NCI-H2196 treated with DMSO at 0.1 percent for 48 hours (cell line): ENCODE measurements at regions not wholly inside any gene's neighbourhood (a gene's known extent, or its start where the extent isn't known, plus 50 kb on each side); places are given as distances from the start of the nearest gene placed in this dataset.

ENCODE experiments used
- DNase-seq: peaks from one replicate; lab custom pipeline; 2025; ENCODE audit not compliant: unreplicated experiment; lab: John Stamatoyannopoulos, UW

DNA sequence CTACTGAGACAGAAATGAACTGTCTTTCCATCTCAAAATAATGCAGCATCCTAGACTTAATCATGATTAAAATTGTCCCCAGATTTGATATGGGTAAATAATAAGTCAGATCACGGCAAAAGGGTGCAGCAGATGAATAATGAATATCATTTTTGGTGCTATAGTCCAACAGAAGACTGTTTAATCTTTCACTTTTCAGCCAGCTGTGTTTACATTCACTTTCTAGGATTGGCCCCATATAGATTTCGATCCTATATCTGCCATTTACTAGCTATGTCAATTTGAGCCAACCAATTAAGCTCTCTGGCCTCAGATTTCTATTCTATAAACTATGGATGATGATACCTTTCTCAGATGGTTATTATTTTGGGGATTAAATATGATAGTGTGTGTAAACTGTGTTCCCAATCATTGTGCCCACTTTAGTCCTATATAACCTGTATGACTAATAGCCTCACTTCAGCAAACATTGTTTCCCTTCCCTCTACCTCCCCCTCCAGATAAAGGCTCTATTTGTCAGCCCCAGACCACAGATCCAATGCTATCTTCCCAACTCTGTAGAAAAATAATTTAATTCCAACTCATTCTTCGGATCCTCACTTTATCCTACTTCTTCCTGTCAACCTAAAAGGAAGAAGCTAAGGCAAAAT lies 53.6 kb upstream of the NT5E start:
- no peak for DNase-seq

DNA sequence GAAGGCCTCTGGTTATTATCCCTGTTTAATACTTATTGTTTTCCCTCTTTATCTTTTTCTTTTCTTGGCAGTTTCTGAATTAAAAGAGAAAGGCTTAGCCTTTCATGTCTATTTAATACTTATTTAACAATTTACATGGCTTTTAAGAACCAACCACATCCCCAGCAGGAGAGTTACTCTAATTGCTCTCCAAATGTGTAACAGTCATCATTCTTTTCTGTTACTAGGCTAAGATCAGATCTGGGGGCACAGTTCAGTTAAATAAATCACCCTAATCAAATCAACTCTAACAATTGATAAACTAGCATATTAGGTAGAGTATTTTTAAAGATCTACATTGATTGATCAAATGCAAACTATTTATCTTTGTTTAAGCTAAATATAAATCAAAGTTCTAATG lies 54.1 kb upstream of the NT5E start:
- DNase-seq = no peak

DNA sequence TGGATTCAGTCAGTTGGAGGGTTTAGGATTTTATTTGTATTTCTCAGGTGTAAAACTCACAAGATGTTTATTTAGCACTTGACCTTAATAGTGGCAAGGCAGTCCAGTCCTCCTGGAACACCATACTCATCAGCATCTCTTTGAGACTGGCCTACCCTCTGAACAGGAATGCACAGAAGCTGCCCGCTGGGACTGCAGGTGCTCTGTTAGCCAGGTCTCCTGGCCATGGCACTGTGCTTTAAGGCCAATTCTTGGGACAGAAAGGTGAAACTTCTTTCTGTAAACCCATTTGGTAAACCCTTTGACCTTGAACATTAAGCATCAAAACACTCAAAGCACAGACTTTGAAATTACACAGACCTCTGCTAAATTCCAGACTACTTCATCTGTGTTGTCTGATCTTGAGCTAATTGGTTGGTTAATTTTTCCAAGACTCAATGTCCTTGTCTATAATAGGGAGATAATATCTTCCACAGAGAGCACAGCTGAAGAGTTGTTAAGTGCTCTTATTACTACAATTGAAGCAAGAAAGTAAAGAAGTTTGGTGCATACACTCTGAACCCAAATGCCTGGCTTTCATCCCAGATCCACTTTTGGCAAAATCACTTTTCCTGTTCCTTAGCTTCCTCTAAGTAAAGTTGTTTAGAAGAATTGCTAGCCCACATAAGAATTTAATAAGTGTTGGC lies 54.9 kb upstream of the NT5E start:
- no peak for DNase-seq

DNA sequence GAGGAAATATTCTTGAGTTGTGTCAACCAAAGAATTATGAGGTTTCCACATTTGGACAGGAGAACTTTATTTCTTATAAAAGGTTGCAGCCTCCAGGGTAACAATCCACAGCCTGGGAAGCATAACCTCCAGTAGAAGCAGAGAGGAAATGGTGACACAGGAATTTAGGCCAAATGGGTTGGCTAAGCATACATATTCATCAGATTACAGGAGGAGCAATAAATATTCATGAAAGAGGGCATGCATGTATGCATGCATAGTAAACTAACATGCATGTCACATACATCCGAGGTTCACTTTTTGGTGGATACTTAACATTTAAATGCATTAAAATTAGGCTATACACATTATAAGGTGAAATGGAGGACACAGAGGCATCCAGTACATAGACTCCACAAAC lies 55.7 kb upstream of the NT5E start:
- DNase-seq = no peak

DNA sequence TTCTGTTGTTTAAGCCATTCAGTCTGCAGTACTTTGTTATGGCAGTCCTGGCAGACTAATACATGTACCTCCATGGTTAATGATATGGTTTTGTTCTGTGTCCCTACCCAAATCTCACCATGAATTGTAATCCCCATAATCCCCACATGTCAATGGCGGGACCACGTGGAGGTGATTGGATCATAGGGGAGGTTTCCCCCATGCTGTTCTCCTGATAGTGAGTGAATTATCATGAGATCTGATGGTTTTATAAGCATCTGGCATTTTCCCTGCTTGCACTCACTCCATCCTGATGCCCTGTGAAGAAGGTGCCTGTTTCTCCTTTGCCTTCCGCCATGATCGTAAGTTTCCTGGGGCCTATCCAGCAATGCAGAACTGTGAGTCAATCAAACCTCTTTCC lies 57.5 kb upstream of the NT5E start:
- DNase-seq = no peak

DNA sequence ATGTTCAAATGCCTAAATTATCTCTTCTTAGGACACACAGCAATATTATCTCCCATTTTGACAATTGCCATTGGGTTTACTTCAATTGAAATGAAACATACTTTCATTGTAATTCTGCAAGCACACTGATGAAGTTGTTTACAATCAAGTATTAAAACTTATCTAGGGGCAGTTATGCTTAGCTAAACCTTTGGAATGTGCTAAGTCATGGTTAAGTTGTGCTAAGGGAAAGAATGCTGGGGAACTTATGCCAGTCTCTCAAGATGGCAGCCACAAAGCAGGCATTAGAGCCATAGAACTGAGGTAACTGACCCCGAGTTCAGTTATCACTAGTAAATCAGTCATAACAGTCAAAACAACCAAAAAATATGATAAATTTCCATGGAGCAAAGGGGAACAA lies 59.1 kb upstream of the NT5E start:
- DNase-seq = no peak

DNA sequence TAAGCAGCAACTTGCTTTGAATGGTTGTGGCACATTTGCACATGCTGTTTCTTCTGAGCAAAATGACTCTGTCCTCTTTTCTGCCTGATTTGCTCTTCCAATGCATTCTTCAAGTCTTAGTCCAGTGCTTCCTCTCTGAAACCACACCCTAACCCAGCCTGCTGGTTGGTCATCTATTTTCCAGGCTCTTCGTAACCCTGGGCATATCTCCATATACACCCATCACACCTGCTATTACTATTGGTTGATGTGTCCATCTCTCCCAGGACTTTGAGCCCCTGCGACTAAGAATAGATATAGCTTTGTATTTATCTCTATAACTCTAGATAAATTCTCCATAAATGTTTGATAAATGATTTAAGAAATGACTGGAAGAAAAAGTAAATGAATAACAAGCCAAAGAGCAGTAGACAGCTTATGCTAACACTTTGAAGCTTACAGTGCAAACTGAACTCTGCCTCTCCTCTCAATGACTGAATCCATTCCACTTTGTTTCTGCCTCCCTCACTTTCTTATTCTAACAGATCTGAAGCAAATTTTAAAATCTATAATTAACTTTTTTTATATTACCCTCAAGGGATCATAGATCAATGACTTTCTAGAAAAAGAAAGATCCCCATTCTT lies 59.7 kb upstream of the NT5E start:
- DNase-seq = no peak

DNA sequence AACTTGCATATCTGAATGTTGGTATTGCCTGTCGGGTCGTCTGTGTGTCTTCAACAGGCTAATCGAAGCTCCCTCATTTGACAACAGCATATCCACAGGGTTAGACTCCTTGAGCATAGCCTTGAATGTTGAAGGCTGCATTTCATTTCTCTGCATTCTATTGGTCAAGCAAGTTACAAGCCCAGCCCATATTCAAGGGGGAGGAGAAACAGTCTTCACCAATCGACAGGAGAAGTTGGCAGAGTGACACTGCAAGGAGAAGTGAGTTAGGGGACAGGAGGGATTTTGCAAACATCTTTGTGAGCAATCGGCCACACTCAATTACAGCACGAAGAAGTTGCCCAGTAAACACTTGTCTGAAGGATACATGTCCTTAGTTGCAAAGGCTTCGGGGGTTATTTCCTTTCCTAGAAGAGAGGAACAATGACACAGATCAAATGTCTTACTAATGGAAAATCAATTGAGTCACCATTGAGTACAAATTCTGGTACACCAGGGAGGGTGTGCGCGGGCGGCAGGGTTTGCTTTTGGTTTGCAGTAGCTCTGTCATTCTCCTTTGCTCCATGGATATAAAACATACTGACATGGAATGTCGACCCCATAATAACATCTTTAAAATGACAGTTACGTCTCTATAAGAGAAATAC lies 60.6 kb upstream of the NT5E start:
- no peak for DNase-seq

DNA sequence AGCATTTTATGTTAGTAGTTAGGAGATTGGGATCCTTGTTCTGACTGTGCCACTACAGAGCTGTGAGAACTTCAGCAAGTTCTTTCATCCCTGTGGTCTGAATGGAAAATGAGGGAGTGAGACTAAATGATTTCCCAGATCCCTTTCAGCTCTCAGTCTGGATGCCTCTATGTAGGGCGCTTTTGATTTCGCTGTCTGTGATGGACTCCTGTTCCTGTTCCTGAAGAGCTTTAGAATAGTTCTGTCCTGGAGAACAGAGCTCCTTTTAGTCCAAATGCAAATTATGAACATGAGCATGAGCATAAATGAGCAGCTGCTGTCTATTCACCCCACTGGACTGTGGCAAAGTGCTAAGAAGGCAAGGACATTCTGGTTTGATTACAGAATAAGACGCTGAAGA lies 61.4 kb upstream of the NT5E start:
- no peak for DNase-seq

DNA sequence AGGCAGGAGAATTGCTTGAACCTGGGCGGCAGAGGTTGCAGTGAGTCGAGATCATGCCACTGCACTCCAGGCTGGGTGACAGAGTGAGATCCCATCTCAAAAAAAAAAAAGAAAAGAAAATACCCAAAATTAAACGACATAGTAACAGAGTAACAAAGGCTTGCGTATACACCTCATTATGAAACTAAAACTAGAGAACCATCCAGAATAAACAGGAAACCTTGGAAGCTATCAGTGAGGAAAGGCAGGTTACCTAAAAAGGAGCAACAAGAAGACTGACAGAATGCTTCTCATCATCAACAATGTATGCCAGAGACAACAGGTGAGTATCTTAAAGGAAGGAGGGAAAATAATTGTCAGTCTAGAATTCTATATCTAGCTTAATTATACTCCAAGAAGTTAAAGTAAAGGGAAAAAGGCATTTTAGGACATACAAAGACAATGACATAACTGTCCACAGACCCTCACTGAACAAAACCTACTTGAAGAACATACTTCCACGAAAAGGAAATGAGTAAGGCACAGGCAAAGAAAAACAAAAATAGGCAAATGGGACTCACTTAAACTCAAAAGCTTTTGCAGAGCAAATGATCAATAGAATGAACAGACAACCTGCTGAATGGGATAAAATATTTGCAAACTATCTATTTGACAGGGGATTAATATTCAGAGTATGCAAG lies 64.1 kb upstream of the NT5E start:
- DNase-seq = no peak

DNA sequence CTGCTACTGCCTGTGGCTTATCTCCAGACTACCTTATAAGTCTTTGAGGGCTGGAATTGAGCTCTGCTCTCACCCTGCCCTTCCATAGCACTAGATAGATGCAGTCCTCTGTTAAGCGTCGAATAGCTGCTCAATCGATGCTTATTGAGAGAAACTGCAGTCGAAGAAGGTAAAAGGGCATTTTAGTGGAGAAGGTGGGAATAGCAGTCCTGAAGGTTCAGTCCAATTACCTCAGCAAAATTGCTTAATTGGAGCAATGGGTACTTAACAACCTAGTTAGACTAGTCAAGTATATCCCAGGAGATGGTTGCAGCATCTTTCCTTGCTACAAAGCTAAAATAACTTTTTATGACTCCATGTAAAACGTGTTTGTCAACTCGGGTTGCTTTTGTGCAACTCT lies 66.8 kb upstream of the NT5E start:
- no peak for DNase-seq

DNA sequence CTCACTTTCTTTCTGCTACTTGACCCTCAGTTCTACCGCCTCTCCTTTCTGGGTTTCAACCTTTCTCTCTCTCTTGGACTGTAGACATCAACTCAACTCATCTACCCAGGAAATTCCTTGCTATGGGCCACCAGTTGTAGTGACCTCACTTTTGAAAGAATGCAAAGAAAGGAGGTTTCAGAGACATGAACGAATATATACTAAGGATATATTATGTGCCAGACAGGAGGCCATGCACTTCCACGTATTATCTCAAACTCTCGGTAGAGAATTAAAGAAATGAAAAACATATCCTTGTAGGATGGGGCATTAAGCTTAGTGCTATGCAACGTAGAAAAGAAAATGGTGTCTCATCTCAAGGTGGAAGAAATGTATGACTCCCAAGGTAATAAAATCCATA lies 67.3 kb upstream of the NT5E start:
- no peak for DNase-seq

DNA sequence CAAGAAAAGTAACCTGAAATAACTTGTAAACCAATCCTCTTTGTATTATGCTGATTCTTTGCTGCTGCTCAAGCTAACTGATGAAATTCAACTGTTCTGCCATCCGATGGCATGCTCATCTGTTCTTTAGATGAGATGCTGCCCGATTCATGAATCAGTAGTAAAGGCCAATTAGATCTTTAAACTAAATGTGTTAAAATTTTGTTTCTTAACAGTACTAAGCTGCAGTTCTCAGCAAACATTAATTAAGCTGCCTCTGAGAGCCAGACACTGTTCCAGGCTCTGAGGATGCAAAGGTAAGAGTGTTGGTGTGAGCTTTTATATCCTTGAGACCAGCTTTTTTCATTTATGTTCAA lies 77.0 kb upstream of the NT5E start:
- no peak for DNase-seq

DNA sequence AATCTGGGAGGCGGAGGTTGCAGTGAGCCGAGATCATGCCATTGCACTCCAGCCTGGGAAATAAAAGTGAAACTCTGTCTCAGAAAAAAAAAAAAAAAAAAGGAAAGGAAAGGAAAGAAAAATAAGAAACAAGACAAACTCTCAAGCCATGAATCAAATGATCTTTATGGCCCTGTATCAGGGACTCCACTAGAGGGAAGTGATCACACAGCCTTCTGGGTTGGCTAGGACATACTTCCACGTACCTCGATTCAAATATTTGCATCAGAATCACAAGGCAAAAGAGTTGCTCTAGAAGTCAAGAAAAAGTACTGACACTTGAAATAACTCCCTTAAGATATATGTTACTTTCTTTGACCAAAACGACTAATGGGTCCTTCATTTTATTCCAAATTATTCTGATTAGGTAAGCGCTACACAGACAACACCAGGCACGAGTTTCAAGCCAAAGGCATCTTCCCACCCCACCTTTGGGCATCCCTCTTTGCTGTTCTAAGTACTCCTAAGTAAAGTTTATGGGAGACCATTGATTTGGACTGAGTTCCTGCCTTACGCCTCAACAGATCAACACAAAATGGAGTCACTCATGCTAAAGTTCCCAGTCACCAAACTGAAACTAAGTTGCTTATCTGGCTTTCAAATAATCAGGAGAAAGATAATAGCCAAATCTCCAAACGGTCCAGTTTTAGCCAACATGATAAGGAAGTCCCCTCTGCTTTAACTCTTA lies 77.5 kb upstream of the NT5E start:
- no peak for DNase-seq

DNA sequence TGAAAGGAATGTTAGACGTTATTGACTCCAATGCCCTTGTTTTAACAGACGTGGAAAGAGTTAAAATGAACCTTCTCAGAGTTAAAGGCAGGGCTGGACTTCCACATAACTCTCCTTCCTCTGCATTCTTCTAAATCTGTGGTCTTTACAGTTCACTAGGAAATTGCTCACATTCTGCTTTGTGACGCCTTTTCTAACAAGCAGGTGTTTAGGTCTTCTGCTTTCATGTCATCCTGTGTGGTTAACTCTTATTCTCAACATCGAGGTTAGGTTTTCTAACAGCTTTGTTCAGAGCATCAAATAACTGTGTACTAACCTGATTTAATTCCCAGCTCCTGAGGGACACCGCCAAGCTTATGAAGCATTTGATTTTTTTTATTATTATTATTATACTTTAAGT lies 81.3 kb upstream of the NT5E start:
- no peak for DNase-seq

DNA sequence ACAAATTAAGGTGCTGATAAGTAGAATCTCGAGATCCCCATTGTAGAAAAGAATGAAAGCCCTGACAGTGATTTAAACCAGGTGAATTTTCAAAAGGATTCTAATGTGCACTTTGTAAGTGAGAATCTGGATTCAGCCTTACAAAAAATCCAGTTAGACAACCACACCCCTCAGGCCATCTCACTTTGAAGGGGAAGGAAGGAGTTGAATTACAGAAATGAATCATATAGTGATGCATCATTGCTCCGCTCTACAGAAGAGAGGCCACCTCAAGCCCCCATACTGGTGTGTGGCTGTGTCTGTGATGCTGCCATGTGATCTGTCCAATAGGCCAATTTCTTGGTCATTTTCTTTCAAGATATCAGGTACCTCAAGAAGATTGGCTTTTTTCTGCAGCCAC lies 85.5 kb upstream of the NT5E start:
- no peak for DNase-seq

DNA sequence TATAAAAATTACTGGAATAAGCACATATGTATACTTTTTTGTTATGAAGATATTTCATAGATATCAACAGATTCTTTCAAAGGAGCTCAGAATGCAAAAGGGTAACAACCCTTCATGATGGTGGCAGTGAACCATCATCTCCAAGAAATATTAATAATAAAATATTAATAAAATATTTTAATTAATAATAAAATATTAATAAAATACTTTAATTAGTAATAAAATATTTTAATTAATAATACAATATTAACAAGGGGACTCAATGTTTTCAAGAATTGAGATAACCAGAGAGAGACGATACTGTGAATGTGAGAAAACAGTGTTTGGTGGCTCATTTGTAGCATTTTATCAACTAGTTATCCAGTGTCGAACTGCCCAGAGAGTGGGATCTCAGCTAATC lies 86.0 kb upstream of the NT5E start:
- DNase-seq = no peak

DNA sequence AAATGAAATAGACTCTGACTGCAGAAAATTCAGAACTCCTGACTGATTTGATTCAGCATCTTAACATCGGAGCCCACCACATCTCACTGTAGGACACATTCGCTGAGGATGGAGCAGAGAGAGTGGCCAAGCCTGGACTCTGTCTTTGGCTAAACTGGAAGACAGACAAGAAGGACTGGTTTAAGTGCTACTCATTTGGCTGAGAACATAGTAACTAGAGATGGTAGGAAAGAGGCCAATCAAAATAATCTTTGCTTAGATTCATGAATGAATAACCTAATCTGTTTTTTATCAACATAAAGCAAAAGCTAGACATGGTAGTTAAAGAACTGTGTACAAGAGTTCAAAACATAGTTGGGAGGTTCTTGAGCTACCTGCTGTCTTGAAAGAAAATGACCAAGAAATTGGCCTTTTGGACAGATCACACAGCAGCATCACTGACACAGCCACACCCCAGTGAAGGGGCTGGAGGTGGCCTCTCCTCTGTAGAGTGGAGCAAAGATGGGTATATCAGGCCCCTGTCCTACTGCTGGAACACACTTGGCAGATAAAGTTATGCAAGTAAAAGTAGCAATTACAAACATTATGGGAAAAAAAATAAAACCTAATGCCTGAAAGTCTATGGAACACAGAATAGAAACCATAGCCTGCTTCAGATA lies 87.1 kb upstream of the NT5E start:
- DNase-seq = no peak

DNA sequence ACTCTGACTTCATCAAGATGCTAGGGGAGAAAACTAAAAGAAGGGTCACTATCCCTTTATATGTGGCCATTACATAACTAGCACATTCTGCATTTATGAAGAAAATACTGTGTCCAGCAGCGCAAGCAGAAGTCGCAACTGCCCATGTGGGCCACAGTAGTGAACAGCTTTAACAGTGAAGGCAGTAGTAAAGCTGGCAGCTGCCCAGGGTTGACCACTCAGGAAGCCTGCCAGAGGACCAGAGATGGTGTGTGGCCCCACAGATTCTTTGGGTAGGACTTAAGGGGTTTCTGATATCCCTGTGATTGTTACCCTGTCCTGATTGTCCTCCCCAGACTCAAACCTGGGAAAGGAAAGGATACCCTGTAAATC lies 88.3 kb upstream of the NT5E start:
- DNase-seq = no peak

DNA sequence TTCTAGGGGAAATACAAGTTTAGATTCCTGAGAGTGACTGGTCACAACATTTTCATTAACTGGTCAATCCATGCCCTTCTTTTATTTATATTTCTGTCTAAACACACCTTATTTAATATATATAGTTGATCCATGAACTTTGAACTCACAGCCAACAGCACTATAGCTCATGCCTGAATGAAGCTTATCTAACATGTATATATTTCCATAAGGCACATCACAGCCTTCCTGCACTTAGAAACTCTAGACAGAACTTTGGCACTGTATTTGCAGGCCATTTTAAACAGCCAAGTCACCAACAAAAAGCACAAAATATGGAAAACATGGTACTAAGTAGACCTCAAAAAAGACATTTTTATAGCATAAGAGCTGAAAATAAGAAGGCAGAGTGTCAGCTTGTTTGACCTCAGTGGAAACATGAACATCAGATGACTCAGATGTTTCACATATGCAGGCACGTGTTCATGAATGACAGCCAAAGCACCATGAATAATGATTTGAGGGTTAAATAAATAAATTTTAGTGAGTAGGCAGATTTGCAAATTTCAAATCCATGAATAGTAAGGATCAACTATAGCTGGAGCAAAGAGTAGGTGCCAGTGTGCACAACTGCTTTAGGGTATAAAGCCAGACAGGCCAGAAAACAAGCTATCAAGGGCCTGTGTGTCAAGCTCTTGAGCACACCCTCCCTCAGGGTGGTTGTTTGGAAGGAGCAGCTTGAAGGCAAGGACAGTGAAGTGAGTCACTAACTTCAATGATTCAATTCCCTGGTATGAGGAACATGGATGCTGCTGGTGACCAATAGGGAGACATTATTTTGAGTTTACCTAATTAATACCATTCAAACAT lies 88.9 kb upstream of the NT5E start:
- DNase-seq = no peak
